HTR-8/SVneo (cell line): ENCODE measurements at regions not wholly inside any gene's neighbourhood (a gene's known extent, or its start where the extent isn't known, plus 50 kb on each side); places are given as distances from the start of the nearest gene placed in this dataset.

Experiments used
- DNase-seq: peaks from one replicate; pipeline ENCODE4 v3.0.0; 2011; ENCODE audit warnings: low spot score, mixed read lengths; ENCODE audit not compliant: insufficient read length
- FAIRE-seq: peaks from 2 replicates; lab custom pipeline; 2011; peaks lifted over from hg19 to GRCh38; lab: Jason Lieb, UNC

DNA sequence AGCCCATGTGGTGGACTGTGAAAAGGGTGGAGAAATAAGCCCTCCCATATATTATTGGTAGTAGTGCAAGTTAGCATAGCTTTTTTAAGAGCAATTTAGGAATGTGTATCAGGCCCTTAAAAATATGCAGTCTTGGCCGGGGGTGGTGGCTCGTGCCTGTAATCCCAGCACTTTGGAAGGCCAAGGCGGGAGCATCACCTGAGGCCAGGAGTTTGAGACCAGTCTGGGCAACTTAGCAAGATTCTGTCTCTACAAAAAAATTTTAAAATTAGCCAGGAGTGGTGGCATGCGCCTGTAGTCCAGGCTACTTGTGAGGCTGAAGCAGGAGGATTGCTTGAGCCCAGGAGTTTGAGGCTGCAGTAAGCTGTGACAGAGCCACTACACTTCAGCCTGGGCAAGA is 64.2 kb upstream of the BCAT1 start:
- DNase-seq (no peak), FAIRE-seq (no peak)

DNA sequence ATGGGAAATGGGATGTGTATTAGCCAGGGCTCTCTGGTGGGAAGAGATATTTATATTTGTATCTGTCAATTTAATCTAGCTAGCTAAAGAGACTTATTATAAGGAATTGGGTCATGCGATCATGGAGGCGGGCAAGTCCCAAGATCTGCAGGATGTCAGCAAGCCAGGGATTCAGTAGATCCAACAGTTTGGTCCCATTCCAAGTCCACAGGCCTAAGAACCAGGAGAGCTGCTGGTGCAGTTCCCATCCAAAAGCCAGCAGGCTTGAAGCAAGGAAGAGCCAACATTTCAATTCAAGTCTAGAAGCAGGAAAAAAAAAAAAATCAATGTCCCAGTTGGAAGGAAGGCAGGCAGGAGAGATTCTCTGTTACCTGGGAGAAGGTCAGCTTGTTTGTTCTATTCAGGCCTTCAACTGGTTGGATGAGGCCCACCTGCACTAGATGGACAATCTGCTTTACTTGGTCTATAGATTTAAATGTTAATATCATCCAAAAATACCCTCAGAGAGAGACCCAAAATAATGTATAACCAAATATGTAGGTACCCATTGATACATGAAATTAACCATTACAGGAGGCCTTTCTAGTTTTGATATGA is 60.7 kb upstream of the BCAT1 start:
- DNase-seq (no peak), FAIRE-seq (no peak)

DNA sequence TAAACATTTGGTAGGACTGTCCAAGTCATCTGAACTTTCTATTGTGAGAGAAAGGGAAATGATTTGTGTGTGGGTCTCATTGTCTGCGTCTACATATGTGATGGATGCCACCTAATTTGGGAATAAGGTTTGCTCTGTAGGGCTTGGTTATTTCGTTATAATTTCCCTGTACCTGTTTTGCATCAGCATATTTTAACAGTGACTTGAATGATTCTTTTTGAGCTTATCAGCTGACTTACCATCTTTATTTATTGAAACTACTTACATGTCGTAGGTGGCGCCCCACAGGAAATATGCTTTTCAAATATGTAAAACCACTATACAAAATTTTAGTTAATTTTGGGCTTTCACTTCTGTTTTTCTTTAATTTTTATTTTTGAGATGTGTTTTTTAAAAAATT is 56.5 kb upstream of the BCAT1 start:
- FAIRE-seq (no peak), DNase-seq (no peak)

DNA sequence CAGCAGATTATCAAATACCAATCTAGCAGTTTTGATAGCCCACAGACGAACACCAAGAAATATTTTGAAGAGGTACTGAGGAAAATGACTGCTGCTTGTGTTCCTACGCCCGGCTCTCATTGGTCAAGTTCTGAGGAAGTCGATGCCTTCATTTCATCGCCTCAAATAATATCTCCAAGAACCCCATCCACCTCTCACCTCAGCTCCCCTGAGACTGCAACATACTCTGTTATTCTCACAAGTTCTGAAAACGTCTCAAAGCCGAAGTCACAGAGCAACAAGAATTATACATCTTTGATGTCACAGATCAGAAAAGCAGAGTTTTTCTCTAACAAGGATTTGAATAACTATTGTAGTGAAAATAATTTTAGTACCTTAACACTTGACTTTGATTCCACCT is 55.5 kb upstream of the BCAT1 start:
- FAIRE-seq (no peak), DNase-seq (no peak)

DNA sequence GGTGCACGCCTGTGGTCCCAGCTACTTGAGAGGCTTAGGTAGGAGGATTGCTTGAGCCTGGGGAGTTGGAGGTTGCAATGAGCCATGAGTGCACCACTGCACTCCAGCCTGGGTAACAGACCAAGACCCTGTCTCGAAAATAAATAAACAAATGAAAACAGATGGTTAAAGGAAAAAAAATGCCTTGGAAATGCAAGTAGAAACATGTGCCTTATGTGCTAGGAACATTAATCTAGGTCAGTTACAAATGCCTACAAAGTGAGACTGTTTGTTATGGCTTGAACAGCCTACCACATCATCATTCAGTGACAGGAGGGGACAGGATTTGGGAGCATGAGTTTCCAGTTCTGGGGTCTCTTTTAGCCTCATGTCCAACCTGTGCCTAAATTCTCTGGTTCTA is 52.4 kb upstream of the BCAT1 start:
- FAIRE-seq (no peak), DNase-seq (no peak)
